ENCODE measurements at regions not wholly inside any gene's neighbourhood (a gene's known extent, or its start where the extent isn't known, plus 50 kb on each side); places are given as distances from the start of the nearest gene placed in this dataset.
A peak's percentile ranks its signal among the peaks of the same experiment; 100 is the strongest.

GRCh38 chr17:79306424-79307318 is 232.0 kb downstream of the ENGASE start:
- TF ChIP-seq GATA2 (IDR thresholded peaks at IDR 0.05; ENCODE audit: low read depth, low read length) (no peak), GATA3 (IDR thresholded peaks at IDR 0.05; ENCODE audit: low read depth, low read length) (no peak)

GRCh38 chr17:79305768-79306423 is 231.3 kb downstream of the ENGASE start:
- TF ChIP-seq GATA3 (IDR thresholded peaks at IDR 0.05; ENCODE audit: low read depth, low read length) (no peak), GATA2 (IDR thresholded peaks at IDR 0.05; ENCODE audit: low read depth, low read length) (peak; percentile 83)

- TF ChIP-seq GATA2 (IDR thresholded peaks at IDR 0.05; ENCODE audit: low read depth, low read length) (peak; percentile 52; the same call in 1 of the 2 replicates), GATA3 (IDR thresholded peaks at IDR 0.05; ENCODE audit: low read depth, low read length) (no peak)
These were observed 230.7 kb downstream of the ENGASE start for GRCh38 chr17:79305376-79305767.

- TF ChIP-seq GATA3 (IDR thresholded peaks at IDR 0.05; ENCODE audit: low read depth, low read length) (no peak), GATA2 (IDR thresholded peaks at IDR 0.05; ENCODE audit: low read depth, low read length) (no peak)
These were observed 230.3 kb downstream of the ENGASE start for GRCh38 chr17:79304884-79305283.

GRCh38 chr17:79303641-79304205 is 229.1 kb downstream of the ENGASE start:
- TF ChIP-seq GATA3 (IDR thresholded peaks at IDR 0.05; ENCODE audit: low read depth, low read length) (no peak), GATA2 (IDR thresholded peaks at IDR 0.05; ENCODE audit: low read depth, low read length) (no peak)

- TF ChIP-seq GATA2 (IDR thresholded peaks at IDR 0.05; ENCODE audit: low read depth, low read length) = no peak
These were observed 226.8 kb downstream of the ENGASE start for GRCh38 chr17:79301469-79301868.

GRCh38 chr17:79299349-79299748 is 224.7 kb downstream of the ENGASE start:
- TF ChIP-seq GATA2 (IDR thresholded peaks at IDR 0.05; ENCODE audit: low read depth, low read length) = no peak
- TF ChIP-seq GATA3 (IDR thresholded peaks at IDR 0.05; ENCODE audit: low read depth, low read length) = no peak

GRCh38 chr17:79298799-79299198 is 224.2 kb downstream of the ENGASE start:
- TF ChIP-seq GATA2 (IDR thresholded peaks at IDR 0.05; ENCODE audit: low read depth, low read length) (no peak), GATA3 (IDR thresholded peaks at IDR 0.05; ENCODE audit: low read depth, low read length) (no peak)

- TF ChIP-seq GATA3 (IDR thresholded peaks at IDR 0.05; ENCODE audit: low read depth, low read length) (no peak), GATA2 (IDR thresholded peaks at IDR 0.05; ENCODE audit: low read depth, low read length) (no peak)
These were observed 221.6 kb downstream of the ENGASE start for GRCh38 chr17:79296243-79296642.

- no peak for TF ChIP-seq GATA2 (IDR thresholded peaks at IDR 0.05; ENCODE audit: low read depth, low read length)
- no peak for TF ChIP-seq GATA3 (IDR thresholded peaks at IDR 0.05; ENCODE audit: low read depth, low read length)
These were observed 220.7 kb downstream of the ENGASE start for GRCh38 chr17:79295307-79295706.

GRCh38 chr17:79294459-79295071 is 219.9 kb downstream of the ENGASE start:
- no peak for TF ChIP-seq GATA3 (IDR thresholded peaks at IDR 0.05; ENCODE audit: low read depth, low read length)
- TF ChIP-seq GATA2 (IDR thresholded peaks at IDR 0.05; ENCODE audit: low read depth, low read length) = no peak

GRCh38 chr17:79292501-79292900 is 217.9 kb downstream of the ENGASE start:
- no peak for TF ChIP-seq GATA3 (IDR thresholded peaks at IDR 0.05; ENCODE audit: low read depth, low read length)
- TF ChIP-seq GATA2 (IDR thresholded peaks at IDR 0.05; ENCODE audit: low read depth, low read length) = no peak

GRCh38 chr17:79291391-79291790 is 216.8 kb downstream of the ENGASE start:
- TF ChIP-seq GATA3 (IDR thresholded peaks at IDR 0.05; ENCODE audit: low read depth, low read length) = no peak
- TF ChIP-seq GATA2 (IDR thresholded peaks at IDR 0.05; ENCODE audit: low read depth, low read length) = no peak

- TF ChIP-seq GATA2 (IDR thresholded peaks at IDR 0.05; ENCODE audit: low read depth, low read length) = no peak
- no peak for TF ChIP-seq GATA3 (IDR thresholded peaks at IDR 0.05; ENCODE audit: low read depth, low read length)
These were observed 216.1 kb downstream of the ENGASE start for GRCh38 chr17:79290726-79291125.

Measured in SH-SY5Y (cell line).